Endothelial cell of umbilical vein (primary cell): ENCODE measurements at regions not wholly inside any gene's neighbourhood (a gene's known extent, or its start where the extent isn't known, plus 50 kb on each side); places are given as distances from the start of the nearest gene placed in this dataset.

ENCODE experiments used
- BruUV-seq: library from RNA; stranded (reverse); fragments of 400-500 nt; replicated peaks from 2 replicates; lab custom pipeline; 2021; lab: Mats Ljungman, UMichigan
- CTCF ChIA-PET: fragments of 300-600, 350-600 bp; sonication (Branson Sonifier 250); formaldehyde crosslinking; loops from one replicate; lab custom pipeline; 2021; ENCODE audit warnings: antibody characterized with exemption, inconsistent platforms; lab: Charles Lee
- POLR2A ChIA-PET: fragments of 300-600, 350-600 bp; sonication (Branson Sonifier 250); formaldehyde crosslinking; loops from one replicate; lab custom pipeline; 2021; ENCODE audit warnings: antibody characterized with exemption, inconsistent platforms; lab: Charles Lee
- DNase-seq: peaks from one replicate; pipeline ENCODE4 v3.0.0-alpha.2; 2011; ENCODE audit warnings: low read depth, low spot score
- FAIRE-seq: peaks from 2 replicates; lab custom pipeline; 2011; peaks lifted over from hg19 to GRCh38; lab: Jason Lieb, UNC
- H2AFZ ChIP-seq: 2 replicates; pipeline ENCODE4 v1.6.0; 2012; ENCODE audit warnings: low read depth, low read length, control low read depth, inconsistent platforms
- H3K27ac ChIP-seq: 2 replicates; pipeline ENCODE4 v1.5.1; 2011; ENCODE audit warnings: low read depth, mild to moderate bottlenecking, control low read depth, low read length, moderate library complexity; ENCODE audit not compliant: insufficient read depth
- H3K27me3 ChIP-seq, 2 experiments: 2 replicates each; pipeline versions ENCODE4 v1.6.0 to v1.6.1; 2011; ENCODE audit warnings: low read length in 2 of 2, mixed read lengths in 1 of 2; ENCODE audit not compliant: control insufficient read depth in 2 of 2, insufficient read depth in 2 of 2
- H3K36me3 ChIP-seq, 2 experiments: 2 replicates in 1 of 2; 3 replicates in 1 of 2; pipeline ENCODE4 v1.5.1; 2011; ENCODE audit warnings: low read length in 2 of 2, mild to moderate bottlenecking in 1 of 2, moderate library complexity in 1 of 2; ENCODE audit not compliant: control insufficient read depth in 2 of 2, insufficient read depth in 2 of 2; ENCODE audit errors: extremely low read depth in 1 of 2
- H3K4me1 ChIP-seq: 3 replicates; pipeline ENCODE4 v1.5.1; 2011; ENCODE audit warnings: mild to moderate bottlenecking, low read length; ENCODE audit not compliant: control insufficient read depth, insufficient read depth; ENCODE audit errors: extremely low read depth
- H3K4me2 ChIP-seq: 2 replicates; pipeline ENCODE4 v1.6.1; 2011; ENCODE audit warnings: low read length, control low read depth, mixed read lengths; ENCODE audit not compliant: insufficient read depth
- H3K4me3 ChIP-seq, 3 experiments: fragments of 200-600 bp in 1 of 3; sonication (generic), shearing (Covaris generic) in 1 of 3; replicated peaks in 1 of 3; 2 replicates each; pipeline ENCODE4 v1.5.1; 2011 to 2016; ENCODE audit warnings: control low read depth in 3 of 3, low read length in 3 of 3, mild to moderate bottlenecking in 2 of 3, inconsistent platforms in 1 of 3, low read depth in 1 of 3, moderate library complexity in 1 of 3; ENCODE audit not compliant: insufficient read depth in 1 of 3
- H3K79me2 ChIP-seq: 2 replicates; pipeline ENCODE4 v1.6.0; 2012; ENCODE audit warnings: low read length, inconsistent platforms; ENCODE audit not compliant: control insufficient read depth, insufficient read depth
- H3K9ac ChIP-seq: replicated peaks from 2 replicates; pipeline ENCODE3; 2011; ENCODE audit warnings: low read length, control low read depth; ENCODE audit not compliant: insufficient read depth; ENCODE audit errors: extremely low read depth
- H3K9me1 ChIP-seq: replicated peaks from 3 replicates; pipeline ENCODE4 v1.6.0; 2011; ENCODE audit warnings: mild to moderate bottlenecking, low read length; ENCODE audit not compliant: control insufficient read depth, insufficient read depth; ENCODE audit errors: extremely low read depth
- H3K9me3 ChIP-seq: replicated peaks from 2 replicates; pipeline ENCODE4 v1.5.1; 2012; ENCODE audit warnings: low read length, inconsistent platforms; ENCODE audit not compliant: control insufficient read depth, insufficient read depth
- H4K20me1 ChIP-seq: replicated peaks from 2 replicates; pipeline ENCODE3; 2011; ENCODE audit warnings: mild to moderate bottlenecking, low read length; ENCODE audit not compliant: control insufficient read depth, insufficient read depth; ENCODE audit errors: extremely low read depth
- EZH2 ChIP-seq: IDR thresholded peaks from 2 replicates; pipeline ENCODE4 v1.6.1; 2012; ENCODE audit warnings: borderline replicate concordance, low read depth, mild to moderate bottlenecking, moderate library complexity, low read length, inconsistent platforms; ENCODE audit not compliant: severe bottlenecking
- FOS ChIP-seq: IDR thresholded peaks from 2 replicates; pipeline ENCODE4 v1.6.1; 2011; ENCODE audit warnings: mild to moderate bottlenecking, low read length, moderate library complexity, borderline replicate concordance; ENCODE audit not compliant: insufficient read depth
- GATA2 ChIP-seq: IDR thresholded peaks from 2 replicates; pipeline ENCODE4 v1.7.0; 2011; ENCODE audit warnings: low read depth, mild to moderate bottlenecking, moderate library complexity, mixed read lengths, low read length; ENCODE audit not compliant: insufficient read length, insufficient read depth
- JUN ChIP-seq: IDR thresholded peaks from 2 replicates; pipeline ENCODE4 v1.6.1; 2011; ENCODE audit warnings: borderline replicate concordance, low read depth; ENCODE audit not compliant: insufficient read length, insufficient read depth
- MYC ChIP-seq: IDR thresholded peaks from one replicate; pipeline ENCODE4 v1.6.1; 2011; ENCODE audit warnings: mild to moderate bottlenecking, low read depth, low read length
- POLR2A ChIP-seq: IDR thresholded peaks from 2 replicates; pipeline ENCODE4 v1.6.1; 2012; ENCODE audit warnings: low read depth, mild to moderate bottlenecking, control low read depth, low read length
- POLR2AphosphoS5 ChIP-seq: IDR thresholded peaks from 2 replicates; pipeline ENCODE4 v1.6.1; 2012; ENCODE audit warnings: low read depth, mild to moderate bottlenecking, control low read depth, low read length, moderate library complexity; ENCODE audit not compliant: insufficient read depth
- dilution Hi-C: fragments of 300-500 bp; cut with MboI; formaldehyde crosslinking; loops from one replicate; pipeline ENCODE4 v1.15.0; 2019; ENCODE audit warnings: low sequenced_read_pairs; ENCODE audit not compliant: extremely low pct_ligation_motif_present
- intact Hi-C: fragments of 100-400 bp; cut with micrococcal nuclease; formaldehyde crosslinking; loops from one replicate; pipeline ENCODE4 v1.10.0; 2022
- TF ChIP-seq, protein P1 (sequence below), 2 donors: IDR thresholded peaks; 1 replicate in 1 of 2; 2 replicates in 1 of 2; pipeline ENCODE4 v1.5.1; 2011; ENCODE audit warnings: low read length in 2 of 2, mild to moderate bottlenecking in 2 of 2, moderate library complexity in 2 of 2, control low read depth in 1 of 2, inconsistent platforms in 1 of 2, low read depth in 1 of 2; ENCODE audit not compliant: insufficient read depth in 1 of 2; ENCODE audit errors: extremely low read depth in 1 of 2
- TF ChIP-seq, protein P2 (sequence below): IDR thresholded peaks from 2 replicates; pipeline ENCODE4 v1.6.1; 2011; ENCODE audit not compliant: insufficient read depth, insufficient read length

DNA sequence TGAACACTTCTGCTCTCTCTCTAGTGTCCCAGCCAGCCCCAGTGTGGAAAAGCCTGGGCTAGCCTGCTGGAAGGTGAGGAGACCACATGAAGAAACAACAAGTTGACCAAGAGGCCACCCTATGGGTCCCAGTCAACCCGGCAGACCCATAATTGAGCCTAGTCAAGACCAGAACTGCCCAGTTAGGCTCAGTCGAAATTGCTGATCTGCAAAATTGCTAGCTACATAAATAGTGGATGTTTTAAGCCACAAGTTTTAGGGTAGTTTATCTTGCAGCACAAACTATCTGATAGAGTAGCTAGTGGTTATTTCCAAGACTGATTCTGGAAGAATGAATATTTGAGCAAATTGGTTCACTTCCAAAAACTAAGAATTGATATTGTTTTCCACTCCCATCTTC, 82.3 kb upstream of the CCDC112 start:
- Histone ChIP-seq H3K9me3 (no peaks in the 10 kb centered on the region), H3K9me1 (no peaks in the 10 kb centered on the region), H3K4me2 (no peak overlapping the region), H3K27ac (no peak overlapping the region), H2AFZ (no peak overlapping the region), H3K9ac (no peak overlapping the region), H3K27me3 (no peaks in the 10 kb centered on the region), H3K79me2 (no peaks in the 10 kb centered on the region), H4K20me1 (no peaks in the 10 kb centered on the region), H3K4me3 (no peak overlapping the region), H3K36me3 (no peaks in the 10 kb centered on the region), H3K4me1 (peaks cover 7% of the 10 kb centered on the region)
- BruUV-seq: no TSS peak
- dilution Hi-C loops: no loop called here
- FAIRE-seq: no peak
- POLR2A ChIA-PET: no interaction called here
- no peak for DNase-seq
- CTCF ChIA-PET: interaction anchor here (1.0 to 2.3 kb wide), 5 partner anchors 69 to 204 kb away, joined by 3 to 7 read pairs (median 4); no protein-coding TSS in a partner anchor
- TF ChIP-seq, protein P1, sequence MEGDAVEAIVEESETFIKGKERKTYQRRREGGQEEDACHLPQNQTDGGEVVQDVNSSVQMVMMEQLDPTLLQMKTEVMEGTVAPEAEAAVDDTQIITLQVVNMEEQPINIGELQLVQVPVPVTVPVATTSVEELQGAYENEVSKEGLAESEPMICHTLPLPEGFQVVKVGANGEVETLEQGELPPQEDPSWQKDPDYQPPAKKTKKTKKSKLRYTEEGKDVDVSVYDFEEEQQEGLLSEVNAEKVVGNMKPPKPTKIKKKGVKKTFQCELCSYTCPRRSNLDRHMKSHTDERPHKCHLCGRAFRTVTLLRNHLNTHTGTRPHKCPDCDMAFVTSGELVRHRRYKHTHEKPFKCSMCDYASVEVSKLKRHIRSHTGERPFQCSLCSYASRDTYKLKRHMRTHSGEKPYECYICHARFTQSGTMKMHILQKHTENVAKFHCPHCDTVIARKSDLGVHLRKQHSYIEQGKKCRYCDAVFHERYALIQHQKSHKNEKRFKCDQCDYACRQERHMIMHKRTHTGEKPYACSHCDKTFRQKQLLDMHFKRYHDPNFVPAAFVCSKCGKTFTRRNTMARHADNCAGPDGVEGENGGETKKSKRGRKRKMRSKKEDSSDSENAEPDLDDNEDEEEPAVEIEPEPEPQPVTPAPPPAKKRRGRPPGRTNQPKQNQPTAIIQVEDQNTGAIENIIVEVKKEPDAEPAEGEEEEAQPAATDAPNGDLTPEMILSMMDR (IDR thresholded peaks at IDR 0.05; ENCODE audit: extremely low read depth in 1 of 2, insufficient read depth in 1 of 2, low read depth in 1 of 2, low read length in 2 of 2): no peak
- TF ChIP-seq GATA2 (no peak), POLR2AphosphoS5 (no peak), POLR2A (no peak), JUN (no peak), EZH2 (no peak), FOS (no peak), MYC (no peak)
- TF ChIP-seq, protein P2, sequence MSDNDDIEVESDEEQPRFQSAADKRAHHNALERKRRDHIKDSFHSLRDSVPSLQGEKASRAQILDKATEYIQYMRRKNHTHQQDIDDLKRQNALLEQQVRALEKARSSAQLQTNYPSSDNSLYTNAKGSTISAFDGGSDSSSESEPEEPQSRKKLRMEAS: no peak
- intact Hi-C loops: no loop called here
